HG02970 (cell line): ENCODE measurements at regions not wholly inside any gene's neighbourhood (a gene's known extent, or its start where the extent isn't known, plus 50 kb on each side); places are given as distances from the start of the nearest gene placed in this dataset.

Experiments
- ATAC-seq: cut with Tn5 transposase; IDR thresholded peaks from one replicate; pipeline ENCODE4 v1.9.1; 2021; ENCODE audit warnings: mild to moderate bottlenecking, moderate library complexity, moderate number of reproducible peaks; ENCODE audit not compliant: unreplicated experiment, low FRiP score

- peak; percentile 91 for ATAC-seq
Measured at GRCh38 chr11:47899801-47900200, 51.7 kb upstream of the NUP160 start.
